GM19240 (cell line): ENCODE measurements at regions not wholly inside any gene's neighbourhood (a gene's known extent, or its start where the extent isn't known, plus 50 kb on each side); places are given as distances from the start of the nearest gene placed in this dataset.

Experiments
- DNase-seq: peaks from one replicate; pipeline ENCODE4 v3.0.0; 2011; ENCODE audit warnings: low spot score; ENCODE audit not compliant: insufficient read length

- no peak for DNase-seq
Observed at GRCh38 chr10:78964274-78964951, 104.4 kb upstream of the ZMIZ1 start.

GRCh38 chr10:78964952-78965633 is 103.7 kb upstream of the ZMIZ1 start:
- no peak for DNase-seq

GRCh38 chr10:78966182-78966787 is 102.5 kb upstream of the ZMIZ1 start:
- DNase-seq = no peak

GRCh38 chr10:78966844-78967488 is 101.8 kb upstream of the ZMIZ1 start:
- no peak for DNase-seq

- no peak for DNase-seq
Observed at GRCh38 chr10:78968300-78968942, 100.3 kb upstream of the ZMIZ1 start.

- DNase-seq = no peak
Observed at GRCh38 chr10:78968943-78969342, 99.8 kb upstream of the ZMIZ1 start.

- no peak for DNase-seq
Observed at GRCh38 chr10:78969719-78970118, 99.0 kb upstream of the ZMIZ1 start.

GRCh38 chr10:78970261-78970660 is 98.5 kb upstream of the ZMIZ1 start:
- no peak for DNase-seq

- DNase-seq = no peak
Observed at GRCh38 chr10:78971094-78971682, 97.6 kb upstream of the ZMIZ1 start.

- DNase-seq = no peak
Observed at GRCh38 chr10:78972160-78972946, 96.4 kb upstream of the ZMIZ1 start.

GRCh38 chr10:78972947-78973900 is 95.5 kb upstream of the ZMIZ1 start:
- peak; percentile 83 for DNase-seq

GRCh38 chr10:78973901-78974616 is 94.7 kb upstream of the ZMIZ1 start:
- DNase-seq = peak; percentile 37

GRCh38 chr10:78974617-78975317 is 94.0 kb upstream of the ZMIZ1 start:
- DNase-seq = peak; percentile 33

GRCh38 chr10:78975926-78976325 is 92.8 kb upstream of the ZMIZ1 start:
- no peak for DNase-seq

GRCh38 chr10:78976825-78977755 is 91.7 kb upstream of the ZMIZ1 start:
- no peak for DNase-seq

GRCh38 chr10:78979938-78980337 is 88.8 kb upstream of the ZMIZ1 start:
- DNase-seq = no peak

GRCh38 chr10:78980354-78980753 is 88.4 kb upstream of the ZMIZ1 start:
- DNase-seq = no peak
